GM21576 (cell line): ENCODE measurements at regions not wholly inside any gene's neighbourhood (a gene's known extent, or its start where the extent isn't known, plus 50 kb on each side); places are given as distances from the start of the nearest gene placed in this dataset.
"Not testable (repeated sequence)": the region's sequence is repeated elsewhere in the genome, so short reads cannot be mapped to it uniquely, and the experiment has no call there.

ENCODE experiments used
- ATAC-seq: cut with Tn5 transposase; IDR thresholded peaks from one replicate; pipeline ENCODE4 v1.9.1; 2021; ENCODE audit warnings: mild to moderate bottlenecking, moderate library complexity; ENCODE audit not compliant: unreplicated experiment

- ATAC-seq, result peak; percentile 84
These were observed 502.9 kb upstream of the PCDH10 start for GRCh38 chr4:132646186-132646585.

- ATAC-seq, result no peak
These were observed 497.9 kb upstream of the PCDH10 start for GRCh38 chr4:132651196-132651595.

- ATAC-seq, result no peak
These were observed 488.9 kb upstream of the PCDH10 start for GRCh38 chr4:132660181-132660580.

GRCh38 chr4:132662456-132662855, 486.6 kb upstream of the PCDH10 start:
- ATAC-seq, result no peak

DNA sequence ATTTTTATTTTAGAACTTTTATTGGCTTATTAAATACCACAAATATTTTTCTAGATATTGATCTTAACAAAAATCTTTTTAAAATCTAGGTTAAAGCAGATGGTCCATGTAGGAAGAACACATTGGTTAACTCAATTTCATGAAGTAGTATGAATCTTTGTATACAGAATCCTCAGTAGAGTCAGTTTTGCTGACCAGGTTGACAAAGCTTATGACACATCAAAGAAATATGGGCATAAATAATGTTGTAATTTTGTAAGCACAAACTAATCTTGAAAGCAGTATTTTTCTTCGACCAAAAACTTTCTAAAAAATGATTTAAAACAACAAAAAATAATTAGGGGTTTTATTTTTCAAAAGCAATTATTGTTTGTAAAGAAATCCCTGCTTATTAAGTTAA, 479.3 kb upstream of the PCDH10 start:
- no peak for ATAC-seq

DNA sequence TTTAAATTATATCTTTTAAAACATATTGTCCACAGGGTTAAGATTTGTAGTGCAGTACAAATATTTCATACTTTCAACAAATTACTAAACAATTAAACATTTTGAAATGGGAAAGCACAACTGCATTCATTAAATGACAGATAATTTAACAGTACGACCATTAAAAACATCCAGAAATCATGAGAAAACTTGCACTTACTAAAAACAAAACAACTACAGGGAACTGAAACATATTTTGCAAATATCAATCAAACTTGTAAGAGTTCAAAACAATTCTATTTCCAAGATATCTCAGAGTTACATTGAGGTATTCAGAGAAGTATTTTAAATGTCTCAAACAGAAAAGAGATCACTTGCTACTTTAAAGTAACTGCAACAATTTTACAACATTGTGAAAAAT, 478.5 kb upstream of the PCDH10 start:
- no peak for ATAC-seq

- no peak for ATAC-seq
These were observed 465.1 kb upstream of the PCDH10 start for GRCh38 chr4:132683957-132684356.

- no peak for ATAC-seq
These were observed 458.1 kb upstream of the PCDH10 start for GRCh38 chr4:132691026-132691425.

DNA sequence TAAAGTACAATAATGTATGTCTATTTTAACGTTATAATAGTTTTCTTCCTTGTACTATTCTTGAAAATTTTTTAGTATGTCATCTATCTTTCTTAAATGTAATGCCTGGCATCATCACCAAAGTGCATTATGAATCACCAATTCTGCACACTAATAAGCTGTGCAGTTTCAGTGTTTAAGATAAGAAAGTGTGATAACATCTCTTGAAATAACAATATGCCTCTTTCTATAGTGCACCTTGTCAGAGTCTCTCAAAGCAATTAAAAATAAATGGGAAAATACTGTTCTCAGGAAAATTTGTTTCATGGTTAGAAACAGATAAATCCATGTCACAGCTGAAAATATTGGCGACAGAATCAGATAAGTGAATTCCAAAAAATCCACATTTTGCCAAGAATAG, 457.4 kb upstream of the PCDH10 start:
- ATAC-seq, result no peak

DNA sequence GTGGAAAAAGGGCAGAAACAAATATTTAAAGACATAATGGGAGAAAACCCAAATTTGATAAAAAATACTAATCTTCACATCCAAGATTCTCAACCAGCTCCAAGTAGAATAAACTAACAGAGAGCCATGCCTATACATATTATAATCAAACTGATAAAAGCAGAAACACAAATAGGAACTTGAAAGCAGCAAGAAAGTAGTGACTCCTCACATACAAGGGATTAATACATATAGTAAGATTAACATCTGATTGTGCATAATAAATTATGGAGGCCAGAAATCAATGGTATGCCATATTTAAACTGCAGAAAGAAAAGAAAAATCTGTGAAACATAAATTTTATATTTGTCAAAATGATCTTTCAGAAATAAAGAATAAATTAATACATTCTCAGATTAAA, 454.3 kb upstream of the PCDH10 start:
- no peak for ATAC-seq

DNA sequence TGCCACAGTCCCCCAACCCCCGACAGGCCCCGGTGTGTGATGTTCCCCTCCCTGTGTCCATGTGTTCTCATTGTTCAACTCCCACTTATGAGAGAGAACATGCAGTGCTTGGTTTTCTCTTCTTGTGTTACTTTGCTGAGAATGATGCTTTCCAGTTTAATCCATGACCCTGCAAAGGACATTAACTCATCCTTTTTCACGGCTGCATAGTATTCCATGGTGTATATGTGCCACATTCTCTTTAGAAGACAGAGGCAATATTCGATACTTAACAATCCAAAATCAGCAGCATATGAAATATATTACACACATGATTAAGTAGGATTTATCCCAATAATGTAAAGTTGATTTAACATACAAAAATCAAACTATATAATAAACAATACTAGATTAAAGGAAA, 451.6 kb upstream of the PCDH10 start:
- not testable (repeated sequence) for ATAC-seq

GRCh38 chr4:132707955-132708354, 441.1 kb upstream of the PCDH10 start:
- ATAC-seq, result no peak

- no peak for ATAC-seq
These were observed 440.0 kb upstream of the PCDH10 start for GRCh38 chr4:132709056-132709455.

DNA sequence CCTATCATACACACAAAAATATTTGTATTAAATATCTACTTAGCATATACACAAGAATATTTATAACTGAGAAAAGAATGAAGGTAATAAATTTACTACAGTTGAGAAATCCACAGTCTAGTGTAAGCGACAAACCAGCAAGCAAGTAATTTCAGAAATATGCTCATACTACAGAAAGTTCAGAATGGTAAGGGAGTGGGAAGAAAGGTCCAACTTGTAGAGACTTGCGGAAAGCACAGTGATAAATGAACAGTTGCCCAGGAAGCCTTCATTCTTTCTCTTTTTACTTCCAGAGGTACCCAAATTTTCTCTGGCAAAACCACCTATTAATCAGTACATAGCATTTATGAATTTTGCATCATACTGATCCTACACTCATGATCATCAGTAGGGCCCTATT, 438.1 kb upstream of the PCDH10 start:
- no peak for ATAC-seq

GRCh38 chr4:132737344-132737743, 411.8 kb upstream of the PCDH10 start:
- ATAC-seq, result no peak

- no peak for ATAC-seq
These were observed 389.8 kb upstream of the PCDH10 start for GRCh38 chr4:132759199-132759780.

DNA sequence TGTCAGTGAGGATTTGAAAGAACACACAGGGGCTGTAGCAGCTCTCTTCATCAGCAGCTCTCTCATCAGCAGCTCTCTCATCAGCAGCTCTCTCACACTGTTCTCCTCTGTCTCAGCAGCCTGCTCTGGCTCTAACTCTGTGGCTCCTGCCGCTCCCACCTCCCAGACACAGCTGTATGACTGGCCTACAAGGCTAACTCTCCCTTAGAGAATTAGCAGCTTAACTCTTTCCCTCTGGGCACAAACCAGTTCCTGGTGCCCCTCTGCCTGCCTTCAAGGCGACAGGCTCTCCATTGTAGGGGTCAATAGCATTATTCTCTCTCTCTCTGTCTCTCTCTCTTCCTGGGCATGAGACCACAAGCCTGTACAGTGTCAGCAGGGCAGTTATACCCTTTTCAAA, 385.6 kb upstream of the PCDH10 start:
- ATAC-seq, result no peak

DNA sequence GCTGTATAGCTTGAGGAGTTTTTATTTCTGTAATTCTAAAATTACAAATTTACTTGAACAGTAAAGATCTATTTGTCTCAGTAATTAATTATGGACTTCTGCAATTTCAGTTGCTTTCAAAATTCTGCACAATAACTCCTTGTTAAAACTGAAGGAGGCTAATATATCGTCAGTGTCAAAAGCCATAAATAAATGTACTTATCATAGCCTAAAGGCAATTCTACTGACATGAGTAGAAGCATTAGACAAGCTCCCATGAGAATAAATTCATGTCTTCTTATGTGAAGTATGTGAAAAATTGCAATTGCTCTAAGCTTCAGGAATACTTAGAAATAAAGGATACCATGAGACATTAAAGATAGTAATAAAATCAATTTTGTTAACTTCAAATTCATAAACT, 381.2 kb upstream of the PCDH10 start:
- ATAC-seq, result no peak

GRCh38 chr4:132770776-132771175, 378.3 kb upstream of the PCDH10 start:
- ATAC-seq, result no peak

- no peak for ATAC-seq
These were observed 356.8 kb upstream of the PCDH10 start for GRCh38 chr4:132792310-132792709.

DNA sequence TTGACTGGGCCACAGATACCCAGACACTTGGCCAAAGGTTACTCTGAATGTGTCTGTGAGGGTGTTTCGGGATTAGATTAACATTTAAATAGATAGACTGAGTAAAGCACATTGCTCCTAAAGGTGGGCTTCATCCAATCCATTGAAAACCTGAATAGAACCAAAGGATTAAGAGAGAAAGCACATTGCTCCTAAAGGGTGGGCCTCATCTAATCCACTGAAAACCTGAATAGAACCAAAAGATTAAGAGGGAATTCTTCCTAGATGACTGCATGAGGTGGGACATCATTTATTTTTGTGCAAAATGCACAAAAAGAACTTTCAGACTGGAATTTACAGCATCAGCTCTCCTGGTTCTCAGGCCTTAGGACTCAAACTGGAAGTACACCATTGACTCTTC, 351.2 kb upstream of the PCDH10 start:
- ATAC-seq, result no peak

- no peak for ATAC-seq
These were observed 339.6 kb upstream of the PCDH10 start for GRCh38 chr4:132809298-132810032.

DNA sequence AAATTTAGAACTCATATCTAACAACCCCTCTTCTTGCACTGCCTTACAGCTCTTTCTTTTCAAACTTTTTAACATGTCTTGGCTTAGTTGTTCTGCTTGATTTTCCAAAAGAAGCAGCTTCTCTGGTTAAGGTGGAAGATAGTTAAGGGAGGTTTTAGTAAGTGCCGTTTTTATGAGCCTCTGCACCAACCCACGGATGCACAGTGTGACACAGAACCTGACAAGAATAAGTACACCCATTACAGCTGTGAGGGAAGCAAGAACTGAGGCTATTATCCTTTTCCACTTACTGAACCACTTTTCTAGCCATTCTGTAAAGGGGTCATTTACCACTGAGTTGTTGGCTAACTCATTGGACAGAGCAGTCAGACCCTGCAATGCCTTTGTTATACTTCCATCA, 336.0 kb upstream of the PCDH10 start:
- not testable (repeated sequence) for ATAC-seq
